ENCODE measurements at regions not wholly inside any gene's neighbourhood (a gene's known extent, or its start where the extent isn't known, plus 50 kb on each side); places are given as distances from the start of the nearest gene placed in this dataset.

DNA sequence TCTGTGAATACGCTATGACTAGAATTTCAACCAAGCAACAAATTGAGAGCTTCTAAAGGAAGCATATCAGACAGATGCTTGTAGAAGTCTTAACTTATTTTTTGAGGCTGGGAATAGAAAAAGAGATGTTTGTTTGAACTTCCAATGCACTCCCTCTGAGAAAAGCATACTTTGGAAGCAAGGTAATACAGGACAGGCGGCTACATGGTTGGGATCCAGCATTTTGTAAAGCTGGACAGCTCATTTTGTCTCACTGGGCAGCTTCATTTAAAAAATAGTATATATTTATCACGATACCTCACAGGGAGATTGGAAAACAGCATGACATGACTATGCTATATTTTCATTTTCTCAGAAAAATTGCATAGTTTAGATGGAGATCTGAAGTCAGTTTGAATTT lies 821.3 kb upstream of the API5 start:
- no peak for TF ChIP-seq POLR2AphosphoS5 (IDR thresholded peaks at IDR 0.05)
- no peak for TF ChIP-seq EP300 (IDR thresholded peaks at IDR 0.05)
- TF ChIP-seq, protein P1, sequence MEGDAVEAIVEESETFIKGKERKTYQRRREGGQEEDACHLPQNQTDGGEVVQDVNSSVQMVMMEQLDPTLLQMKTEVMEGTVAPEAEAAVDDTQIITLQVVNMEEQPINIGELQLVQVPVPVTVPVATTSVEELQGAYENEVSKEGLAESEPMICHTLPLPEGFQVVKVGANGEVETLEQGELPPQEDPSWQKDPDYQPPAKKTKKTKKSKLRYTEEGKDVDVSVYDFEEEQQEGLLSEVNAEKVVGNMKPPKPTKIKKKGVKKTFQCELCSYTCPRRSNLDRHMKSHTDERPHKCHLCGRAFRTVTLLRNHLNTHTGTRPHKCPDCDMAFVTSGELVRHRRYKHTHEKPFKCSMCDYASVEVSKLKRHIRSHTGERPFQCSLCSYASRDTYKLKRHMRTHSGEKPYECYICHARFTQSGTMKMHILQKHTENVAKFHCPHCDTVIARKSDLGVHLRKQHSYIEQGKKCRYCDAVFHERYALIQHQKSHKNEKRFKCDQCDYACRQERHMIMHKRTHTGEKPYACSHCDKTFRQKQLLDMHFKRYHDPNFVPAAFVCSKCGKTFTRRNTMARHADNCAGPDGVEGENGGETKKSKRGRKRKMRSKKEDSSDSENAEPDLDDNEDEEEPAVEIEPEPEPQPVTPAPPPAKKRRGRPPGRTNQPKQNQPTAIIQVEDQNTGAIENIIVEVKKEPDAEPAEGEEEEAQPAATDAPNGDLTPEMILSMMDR (IDR thresholded peaks at IDR 0.05) = no peak

All from gastroesophageal sphincter (tissue), 3 donors.